DOHH2 (cell line): ENCODE measurements at regions not wholly inside any gene's neighbourhood (a gene's known extent, or its start where the extent isn't known, plus 50 kb on each side); places are given as distances from the start of the nearest gene placed in this dataset.

Experiments used
- CTCF ChIP-seq: fragments of 200-600 bp; sonication (generic); IDR thresholded peaks from one replicate; pipeline ENCODE4 v1.5.1; 2014; ENCODE audit warnings: antibody characterized with exemption, mild to moderate bottlenecking, low read depth, low read length; ENCODE audit not compliant: poor library complexity, severe bottlenecking
- EZH2phosphoT487 ChIP-seq: fragments of 200-600 bp; sonication (generic); IDR thresholded peaks from 2 replicates; pipeline ENCODE4 v1.6.1; 2017; ENCODE audit warnings: borderline replicate concordance, mild to moderate bottlenecking, antibody characterized with exemption, low read length, moderate library complexity, mixed read lengths

- no peak for TF ChIP-seq CTCF
- no peak for TF ChIP-seq EZH2phosphoT487
These were observed 106.4 kb upstream of the PFN2 start for GRCh38 chr3:150077107-150077506.
